NCI-H1694 treated with DMSO at 0.1 percent for 48 hours (cell line): ENCODE measurements at regions not wholly inside any gene's neighbourhood (a gene's known extent, or its start where the extent isn't known, plus 50 kb on each side); places are given as distances from the start of the nearest gene placed in this dataset.

Experiments used
- DNase-seq: peaks from one replicate; lab custom pipeline; 2025; lab: John Stamatoyannopoulos, UW

GRCh38 chr5:167973126-167973525 is 318.3 kb upstream of the WWC1 start:
- no peak for DNase-seq

GRCh38 chr5:167984951-167985350 is 306.5 kb upstream of the WWC1 start:
- no peak for DNase-seq

- DNase-seq, result no peak
Measured at GRCh38 chr5:167985373-167985772, 306.1 kb upstream of the WWC1 start.

GRCh38 chr5:167987490-167988280 is 303.8 kb upstream of the WWC1 start:
- DNase-seq, result no peak

- DNase-seq, result no peak
Measured at GRCh38 chr5:167992868-167993267, 298.6 kb upstream of the WWC1 start.

- DNase-seq, result no peak
Measured at GRCh38 chr5:167993771-167994170, 297.7 kb upstream of the WWC1 start.

GRCh38 chr5:167995844-167996425 is 295.5 kb upstream of the WWC1 start:
- no peak for DNase-seq

- no peak for DNase-seq
Measured at GRCh38 chr5:167998148-167998767, 293.2 kb upstream of the WWC1 start.

- DNase-seq, result no peak
Measured at GRCh38 chr5:167999182-167999581, 292.3 kb upstream of the WWC1 start.

- no peak for DNase-seq
Measured at GRCh38 chr5:168001318-168001717, 290.1 kb upstream of the WWC1 start.

- no peak for DNase-seq
Measured at GRCh38 chr5:168002116-168002515, 289.3 kb upstream of the WWC1 start.

- DNase-seq, result no peak
Measured at GRCh38 chr5:168005093-168005492, 286.4 kb upstream of the WWC1 start.

- no peak for DNase-seq
Measured at GRCh38 chr5:168005936-168006335, 285.5 kb upstream of the WWC1 start.

GRCh38 chr5:168006456-168007130 is 284.9 kb upstream of the WWC1 start:
- no peak for DNase-seq

- DNase-seq, result no peak
Measured at GRCh38 chr5:168007286-168007685, 284.2 kb upstream of the WWC1 start.

- DNase-seq, result no peak
Measured at GRCh38 chr5:168008555-168008954, 282.9 kb upstream of the WWC1 start.

- no peak for DNase-seq
Measured at GRCh38 chr5:168011096-168011495, 280.3 kb upstream of the WWC1 start.

GRCh38 chr5:168012006-168012405 is 279.4 kb upstream of the WWC1 start:
- no peak for DNase-seq

GRCh38 chr5:168013546-168013945 is 277.9 kb upstream of the WWC1 start:
- no peak for DNase-seq

- DNase-seq, result no peak
Measured at GRCh38 chr5:168014433-168015123, 276.9 kb upstream of the WWC1 start.

GRCh38 chr5:168015506-168015905 is 275.9 kb upstream of the WWC1 start:
- DNase-seq, result no peak

- no peak for DNase-seq
Measured at GRCh38 chr5:168017313-168017712, 274.1 kb upstream of the WWC1 start.
